H9 (cell line): ENCODE measurements at regions not wholly inside any gene's neighbourhood (a gene's known extent, or its start where the extent isn't known, plus 50 kb on each side); places are given as distances from the start of the nearest gene placed in this dataset.

Experiments used
- DNase-seq: peaks from one replicate; pipeline ENCODE4 v3.0.0-alpha.2; 2017
- H2AFZ ChIP-seq: one replicate; pipeline ENCODE4 v1.6.1; 2013; ENCODE audit warnings: mild to moderate bottlenecking, low read length, control low read depth, moderate library complexity
- H2AK5ac ChIP-seq: 2 replicates; pipeline ENCODE4 v1.6.1; 2013; ENCODE audit warnings: low read length, control low read depth, mixed read lengths; ENCODE audit not compliant: insufficient read length
- H2BK120ac ChIP-seq: one replicate; pipeline ENCODE4 v1.6.1; 2013; ENCODE audit warnings: low read depth, mild to moderate bottlenecking, low read length, control low read depth, inconsistent platforms; ENCODE audit not compliant: poor library complexity, severe bottlenecking
- H2BK12ac ChIP-seq: 2 replicates; pipeline ENCODE4 v1.6.1; 2013; ENCODE audit warnings: low read length, control low read depth, mixed read lengths, low read depth; ENCODE audit not compliant: insufficient read length
- H2BK15ac ChIP-seq: 2 replicates; pipeline ENCODE4 v1.6.1; 2013; ENCODE audit warnings: low read depth, low read length, control low read depth
- H2BK20ac ChIP-seq: one replicate; pipeline ENCODE4 v1.6.1; 2013; ENCODE audit warnings: low read depth, mild to moderate bottlenecking, low read length, control low read depth, inconsistent platforms; ENCODE audit not compliant: poor library complexity, severe bottlenecking
- H2BK5ac ChIP-seq: 2 replicates; pipeline ENCODE4 v1.6.1; 2013; ENCODE audit warnings: low read length, control low read depth, mixed read lengths; ENCODE audit not compliant: insufficient read length
- H3K14ac ChIP-seq: 2 replicates; pipeline ENCODE4 v1.6.1; 2013; ENCODE audit warnings: low read length, control low read depth; ENCODE audit not compliant: insufficient read depth
- H3K18ac ChIP-seq: 2 replicates; pipeline ENCODE4 v1.6.1; 2013; ENCODE audit warnings: low read depth, mild to moderate bottlenecking, mixed read lengths, low read length, control low read depth; ENCODE audit not compliant: insufficient read length
- H3K23ac ChIP-seq: 2 replicates; pipeline ENCODE4 v1.6.1; 2013; ENCODE audit warnings: low read length, control low read depth, mixed read lengths, low read depth; ENCODE audit not compliant: insufficient read length
- H3K23me2 ChIP-seq: 2 replicates; pipeline ENCODE4 v1.6.1; 2013; ENCODE audit warnings: low read depth, mild to moderate bottlenecking, mixed read lengths, low read length, control low read depth; ENCODE audit not compliant: insufficient read length, poor library complexity, severe bottlenecking
- H3K27ac ChIP-seq: 2 replicates; pipeline ENCODE4 v1.5.1; 2013; ENCODE audit warnings: low read length, control low read depth, mixed read lengths, low read depth; ENCODE audit not compliant: insufficient read length
- H3K27me3 ChIP-seq: 2 replicates; pipeline ENCODE4 v1.6.1; 2013; ENCODE audit warnings: low read length, control low read depth, inconsistent platforms; ENCODE audit not compliant: insufficient read depth
- H3K4ac ChIP-seq: 2 replicates; pipeline ENCODE4 v1.6.1; 2013; ENCODE audit warnings: low read depth, mild to moderate bottlenecking, control low read depth, inconsistent platforms, low read length, moderate library complexity
- H3K4me1 ChIP-seq: 2 replicates; pipeline ENCODE4 v1.6.1; 2013; ENCODE audit warnings: low read length, control low read depth, inconsistent platforms; ENCODE audit not compliant: insufficient read depth
- H3K4me2 ChIP-seq: 2 replicates; pipeline ENCODE4 v1.6.1; 2013; ENCODE audit warnings: low read length, control low read depth, mixed read lengths; ENCODE audit not compliant: insufficient read length, insufficient read depth
- H3K56ac ChIP-seq: 2 replicates; pipeline ENCODE4 v1.6.1; 2013; ENCODE audit warnings: low read depth, mild to moderate bottlenecking, mixed read lengths, low read length, control low read depth; ENCODE audit not compliant: insufficient read length
- H3K79me1 ChIP-seq: 2 replicates; pipeline ENCODE4 v1.6.1; 2013; ENCODE audit warnings: low read depth, mild to moderate bottlenecking, moderate library complexity, low read length, control low read depth, inconsistent platforms; ENCODE audit not compliant: insufficient read depth, poor library complexity, severe bottlenecking
- H3K79me2 ChIP-seq: 2 replicates; pipeline ENCODE4 v1.6.1; 2013; ENCODE audit warnings: low read length, control low read depth, inconsistent platforms; ENCODE audit not compliant: insufficient read depth
- H3K9ac ChIP-seq: 2 replicates; pipeline ENCODE4 v1.6.1; 2013; ENCODE audit warnings: low read length, control low read depth, mixed read lengths; ENCODE audit not compliant: insufficient read length; ENCODE audit errors: extremely low read depth
- H3K9me3 ChIP-seq: one replicate; pipeline ENCODE4 v1.6.1; 2013; ENCODE audit warnings: low read depth, low read length, inconsistent platforms; ENCODE audit not compliant: control insufficient read depth
- H3T11ph ChIP-seq: one replicate; pipeline ENCODE4 v1.6.1; 2013; ENCODE audit warnings: mild to moderate bottlenecking, low read length, control low read depth, inconsistent platforms
- H4K20me1 ChIP-seq: one replicate; pipeline ENCODE4 v1.6.1; 2013; ENCODE audit not compliant: control insufficient read depth, insufficient read length, insufficient read depth
- H4K5ac ChIP-seq: 2 replicates; pipeline ENCODE4 v1.6.1; 2013; ENCODE audit warnings: low read depth, mild to moderate bottlenecking, mixed read lengths, low read length, control low read depth; ENCODE audit not compliant: insufficient read length
- H4K8ac ChIP-seq: replicated peaks from 2 replicates; pipeline ENCODE4 v1.6.1; 2013; ENCODE audit warnings: low read length, control low read depth, mixed read lengths, low read depth; ENCODE audit not compliant: insufficient read length
- H4K91ac ChIP-seq: 2 replicates; pipeline ENCODE4 v1.6.1; 2013; ENCODE audit warnings: low read depth, mild to moderate bottlenecking, moderate library complexity, mixed read lengths, low read length, control low read depth; ENCODE audit not compliant: insufficient read length
- H3K27ac Mint-ChIP-seq, 3 experiments: 2 replicates in 2 of 3; 3 replicates in 1 of 3; pipeline ENCODE4 v1.8.0; 2020 to 2021; ENCODE audit warnings: mixed read lengths in 3 of 3, mild to moderate bottlenecking in 1 of 3, moderate library complexity in 1 of 3
- H3K27me3 Mint-ChIP-seq: 2 replicates; pipeline ENCODE4 v1.8.0; 2021; ENCODE audit warnings: low read depth, mild to moderate bottlenecking, moderate library complexity, mixed read lengths
- H3K36me3 Mint-ChIP-seq, 3 experiments: 2 replicates in 2 of 3; 3 replicates in 1 of 3; pipeline ENCODE4 v1.8.0; 2020 to 2021; ENCODE audit warnings: low read depth in 3 of 3, mixed read lengths in 3 of 3; ENCODE audit not compliant: insufficient read depth in 1 of 3
- H3K4me1 Mint-ChIP-seq, 2 experiments: 2 replicates each; pipeline ENCODE4 v1.8.0; 2020; ENCODE audit warnings: mixed read lengths in 2 of 2
- H3K4me3 Mint-ChIP-seq, 2 experiments: 2 replicates in 1 of 2; 3 replicates in 1 of 2; pipeline ENCODE4 v1.8.0; 2020 to 2021; ENCODE audit warnings: mild to moderate bottlenecking in 2 of 2, mixed read lengths in 2 of 2, moderate library complexity in 1 of 2
- H3K9me3 Mint-ChIP-seq, 2 experiments: 2 replicates in 1 of 2; 3 replicates in 1 of 2; pipeline ENCODE4 v1.8.0; 2020; ENCODE audit warnings: mild to moderate bottlenecking in 2 of 2, mixed read lengths in 2 of 2, moderate library complexity in 1 of 2
- WGBS: extraction: QIAGEN DNeasy Blood & Tissue Kit; methylation state at CpG from one replicate; pipeline ENCODE4 v1.1.7; 2013; ENCODE audit warnings: missing lambda C conversion rate, low lambda C conversion rate, mixed read lengths; ENCODE audit not compliant: insufficient read length; ENCODE audit errors: extremely low coverage; 5-methylcytosine and 5-hydroxymethylcytosine counted together
- TF ChIP-seq, protein P1 (sequence below): fragments of 200-600 bp; sonication (generic); conservative IDR thresholded peaks from 3 replicates; pipeline ENCODE4 v1.8.0; 2021; ENCODE audit warnings: antibody characterized with exemption, mild to moderate bottlenecking

DNA sequence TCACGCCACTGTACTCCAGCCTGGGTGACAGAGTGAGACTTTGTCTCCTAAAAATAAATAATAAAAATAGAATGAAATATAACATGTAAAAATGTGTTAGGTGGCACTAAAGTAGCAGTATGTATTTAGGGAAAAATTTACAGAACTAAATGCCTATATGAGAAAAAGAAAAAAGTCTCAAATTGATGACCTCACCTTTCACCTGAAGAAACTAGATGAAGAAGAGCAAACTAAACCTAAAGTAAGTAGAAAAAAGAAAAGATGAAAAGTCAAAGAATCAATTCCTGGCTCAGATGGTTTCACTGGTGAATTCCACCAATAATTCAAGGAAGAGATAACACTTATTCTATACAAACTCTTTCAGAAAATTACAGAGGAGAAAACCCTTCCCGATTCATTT lies 106.5 kb upstream of the NANOS1 start:
- H3K79me1 ChIP-seq = no peaks in the 10 kb centered on the region
- H4K20me1 ChIP-seq = no peaks in the 10 kb centered on the region
- H3K4me1 Mint-ChIP-seq = no peaks in the 10 kb centered on the region

More for the DNA sequence above, 106.5 kb upstream of the NANOS1 start:
- no peaks in the 10 kb centered on the region for H3K4me1 ChIP-seq
- H3K23me2 ChIP-seq = no peaks in the 10 kb centered on the region
- no peak overlapping the region for H4K91ac ChIP-seq
- WGBS = no CpG with 5 or more reads among the region's 2 CpGs
- no peak overlapping the region for H2BK5ac ChIP-seq
- no peaks in the 10 kb centered on the region for H3K9me3 Mint-ChIP-seq
- H2BK12ac ChIP-seq = no peak overlapping the region
- no peak overlapping the region for H3K4me3 Mint-ChIP-seq
- H2AK5ac ChIP-seq = no peak overlapping the region
- no peak overlapping the region for H3K56ac ChIP-seq
- H4K5ac ChIP-seq = no peak overlapping the region
- H3K14ac ChIP-seq = no peak overlapping the region
- H4K8ac ChIP-seq = no peak overlapping the region
- no peak overlapping the region for H3K9ac ChIP-seq
- H3K18ac ChIP-seq = no peak overlapping the region
- H3K4ac ChIP-seq = no peak overlapping the region
- no peak overlapping the region for H2AFZ ChIP-seq
- no peak overlapping the region for H2BK20ac ChIP-seq
- H3K36me3 Mint-ChIP-seq = no peaks in the 10 kb centered on the region
- H2BK15ac ChIP-seq = no peak overlapping the region
- TF ChIP-seq, protein P1, sequence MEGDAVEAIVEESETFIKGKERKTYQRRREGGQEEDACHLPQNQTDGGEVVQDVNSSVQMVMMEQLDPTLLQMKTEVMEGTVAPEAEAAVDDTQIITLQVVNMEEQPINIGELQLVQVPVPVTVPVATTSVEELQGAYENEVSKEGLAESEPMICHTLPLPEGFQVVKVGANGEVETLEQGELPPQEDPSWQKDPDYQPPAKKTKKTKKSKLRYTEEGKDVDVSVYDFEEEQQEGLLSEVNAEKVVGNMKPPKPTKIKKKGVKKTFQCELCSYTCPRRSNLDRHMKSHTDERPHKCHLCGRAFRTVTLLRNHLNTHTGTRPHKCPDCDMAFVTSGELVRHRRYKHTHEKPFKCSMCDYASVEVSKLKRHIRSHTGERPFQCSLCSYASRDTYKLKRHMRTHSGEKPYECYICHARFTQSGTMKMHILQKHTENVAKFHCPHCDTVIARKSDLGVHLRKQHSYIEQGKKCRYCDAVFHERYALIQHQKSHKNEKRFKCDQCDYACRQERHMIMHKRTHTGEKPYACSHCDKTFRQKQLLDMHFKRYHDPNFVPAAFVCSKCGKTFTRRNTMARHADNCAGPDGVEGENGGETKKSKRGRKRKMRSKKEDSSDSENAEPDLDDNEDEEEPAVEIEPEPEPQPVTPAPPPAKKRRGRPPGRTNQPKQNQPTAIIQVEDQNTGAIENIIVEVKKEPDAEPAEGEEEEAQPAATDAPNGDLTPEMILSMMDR = no peak
- peaks cover 3% of the 10 kb centered on the region for H3K27me3 Mint-ChIP-seq
- H3K9me3 ChIP-seq = no peaks in the 10 kb centered on the region
- H3K27me3 ChIP-seq = no peaks in the 10 kb centered on the region
- no peak overlapping the region for H3T11ph ChIP-seq
- no peak overlapping the region for H3K23ac ChIP-seq
- no peak for DNase-seq
- H3K27ac ChIP-seq = no peak overlapping the region
- no peak overlapping the region for H2BK120ac ChIP-seq
- no peak overlapping the region for H3K27ac Mint-ChIP-seq
- no peak overlapping the region for H3K4me2 ChIP-seq
- H3K79me2 ChIP-seq = no peaks in the 10 kb centered on the region
